ENCODE measurements at regions not wholly inside any gene's neighbourhood (a gene's known extent, or its start where the extent isn't known, plus 50 kb on each side); places are given as distances from the start of the nearest gene placed in this dataset.

- TF ChIP-seq CTCF (conservative IDR thresholded peaks at IDR 0.05; ENCODE audit: low read length) = no peak
- no peak for TF ChIP-seq EZH2phosphoT487 (IDR thresholded peaks at IDR 0.05; ENCODE audit: borderline replicate concordance, low read depth, low read length)
- ChIA-PET CTCF (ENCODE audit: unreplicated experiment) (no interaction called here), POLR2A (no interaction called here)
- BruUV-seq (replicated peaks) = no TSS peak
- no peaks in the 10 kb centered on the region for H3K36me3 ChIP-seq (ENCODE audit: insufficient read depth, low read length)
- no peaks in the 10 kb centered on the region for H4K20me1 ChIP-seq (ENCODE audit: insufficient read depth, low read length)
- H3K27ac ChIP-seq (ENCODE audit: low read depth, low read length, poor library complexity, severe bottlenecking) = no peak overlapping the region
- DNase-seq (ENCODE audit: low spot score) = no peak
- no peak overlapping the region for H2AFZ ChIP-seq (ENCODE audit: low read length)
- no peaks in the 10 kb centered on the region for H3K9me2 ChIP-seq (ENCODE audit: insufficient read depth, low read length)
- no peaks in the 10 kb centered on the region for H3K79me2 ChIP-seq (ENCODE audit: insufficient read depth, low read depth, low read length)
- no peaks in the 10 kb centered on the region for H3K9me3 ChIP-seq (ENCODE audit: low read length)
- H3K4me2 ChIP-seq (ENCODE audit: low read length) = no peak overlapping the region
- H3K4me1 ChIP-seq (ENCODE audit: insufficient read depth, low read length, poor library complexity, severe bottlenecking) = no peaks in the 10 kb centered on the region
- no peak overlapping the region for H3K4me3 ChIP-seq (ENCODE audit: low read depth, low read length, poor library complexity, severe bottlenecking)
- intact Hi-C loops (cut with micrococcal nuclease; ENCODE audit: unreplicated experiment) = no loop called here
These were observed 480.1 kb downstream of the INHBA start for GRCh38 chr7:41222746-41223145.

- POLR2A ChIA-PET = no interaction called here
- TF ChIP-seq CTCF (conservative IDR thresholded peaks at IDR 0.05; ENCODE audit: low read length) (no peak), EZH2phosphoT487 (IDR thresholded peaks at IDR 0.05; ENCODE audit: borderline replicate concordance, low read depth, low read length) (no peak)
These were observed 482.6 kb downstream of the INHBA start for GRCh38 chr7:41220266-41220665.

GRCh38 chr7:41219276-41219675 is 483.6 kb downstream of the INHBA start:
- no peaks in the 10 kb centered on the region for H3K9me2 ChIP-seq (ENCODE audit: insufficient read depth, low read length)
- H3K9me3 ChIP-seq (ENCODE audit: low read length) = no peaks in the 10 kb centered on the region
- intact Hi-C loops (cut with micrococcal nuclease; ENCODE audit: unreplicated experiment) = no loop called here
- no peak overlapping the region for H2AFZ ChIP-seq (ENCODE audit: low read length)
- TF ChIP-seq EZH2phosphoT487 (IDR thresholded peaks at IDR 0.05; ENCODE audit: borderline replicate concordance, low read depth, low read length) (no peak), CTCF (conservative IDR thresholded peaks at IDR 0.05; ENCODE audit: low read length) (no peak)
- no peaks in the 10 kb centered on the region for H3K36me3 ChIP-seq (ENCODE audit: insufficient read depth, low read length)
- H3K79me2 ChIP-seq (ENCODE audit: insufficient read depth, low read depth, low read length) = no peaks in the 10 kb centered on the region
- H4K20me1 ChIP-seq (ENCODE audit: insufficient read depth, low read length) = no peaks in the 10 kb centered on the region
- POLR2A ChIA-PET = no interaction called here
- no peak overlapping the region for H3K4me2 ChIP-seq (ENCODE audit: low read length)
- H3K27ac ChIP-seq (ENCODE audit: low read depth, low read length, poor library complexity, severe bottlenecking) = no peak overlapping the region
- no TSS peak for BruUV-seq (replicated peaks)
- DNase-seq (ENCODE audit: low spot score) = no peak
- no peak overlapping the region for H3K4me3 ChIP-seq (ENCODE audit: low read depth, low read length, poor library complexity, severe bottlenecking)
- CTCF ChIA-PET (ENCODE audit: unreplicated experiment) = no interaction called here
- no peaks in the 10 kb centered on the region for H3K4me1 ChIP-seq (ENCODE audit: insufficient read depth, low read length, poor library complexity, severe bottlenecking)

More at GRCh38 chr7:41220266-41220665, 482.6 kb downstream of the INHBA start:
- H3K27ac ChIP-seq (ENCODE audit: low read depth, low read length, poor library complexity, severe bottlenecking) = no peak overlapping the region
- H4K20me1 ChIP-seq (ENCODE audit: insufficient read depth, low read length) = no peaks in the 10 kb centered on the region
- CTCF ChIA-PET (ENCODE audit: unreplicated experiment) = no interaction called here
- intact Hi-C loops (cut with micrococcal nuclease; ENCODE audit: unreplicated experiment) = no loop called here
- no peak for DNase-seq (ENCODE audit: low spot score)
- no peak overlapping the region for H3K4me2 ChIP-seq (ENCODE audit: low read length)
- BruUV-seq (replicated peaks) = no TSS peak
- H3K9me3 ChIP-seq (ENCODE audit: low read length) = no peaks in the 10 kb centered on the region
- H3K4me3 ChIP-seq (ENCODE audit: low read depth, low read length, poor library complexity, severe bottlenecking) = no peak overlapping the region
- no peaks in the 10 kb centered on the region for H3K4me1 ChIP-seq (ENCODE audit: insufficient read depth, low read length, poor library complexity, severe bottlenecking)
- no peaks in the 10 kb centered on the region for H3K9me2 ChIP-seq (ENCODE audit: insufficient read depth, low read length)
- H3K36me3 ChIP-seq (ENCODE audit: insufficient read depth, low read length) = no peaks in the 10 kb centered on the region
- H2AFZ ChIP-seq (ENCODE audit: low read length) = no peak overlapping the region
- no peaks in the 10 kb centered on the region for H3K79me2 ChIP-seq (ENCODE audit: insufficient read depth, low read depth, low read length)
